OCI-LY7 (cell line): ENCODE measurements at regions not wholly inside any gene's neighbourhood (a gene's known extent, or its start where the extent isn't known, plus 50 kb on each side); places are given as distances from the start of the nearest gene placed in this dataset.

ENCODE experiments used
- BruUV-seq: library from RNA; stranded (reverse); fragments of 400-500 nt; replicated peaks from 2 replicates; lab custom pipeline; 2021; lab: Mats Ljungman, UMichigan
- CTCF ChIA-PET: fragments of 300-600 bp; sonication (Branson Sonifier 250); formaldehyde crosslinking; loops from one replicate; lab custom pipeline; 2022; ENCODE audit warnings: antibody characterized with exemption; ENCODE audit not compliant: unreplicated experiment; lab: Charles Lee
- POLR2A ChIA-PET: fragments of 300-600 bp; sonication (Branson Sonifier 250); formaldehyde crosslinking; loops from one replicate; lab custom pipeline; 2022; ENCODE audit warnings: antibody characterized with exemption; lab: Charles Lee
- DNase-seq: peaks from one replicate; pipeline ENCODE4 v3.0.0-alpha.2; 2015; ENCODE audit warnings: low spot score
- H2AFZ ChIP-seq: fragments of 200-600 bp; sonication (generic), shearing (Covaris generic); 2 replicates; pipeline ENCODE4 v1.6.1; 2014; ENCODE audit warnings: mild to moderate bottlenecking, antibody characterized with exemption, low read length, moderate library complexity
- H3K27ac ChIP-seq: fragments of 200-600 bp; sonication (generic); 2 replicates; pipeline ENCODE4 v1.5.1; 2014; ENCODE audit warnings: mixed run types, low read depth, mild to moderate bottlenecking, moderate library complexity, low read length, inconsistent platforms; ENCODE audit not compliant: poor library complexity, severe bottlenecking
- H3K36me3 ChIP-seq: fragments of 200-600 bp; sonication (generic); 2 replicates; pipeline ENCODE4 v1.6.1; 2014; ENCODE audit warnings: mild to moderate bottlenecking, antibody characterized with exemption, low read length, moderate library complexity, mixed read lengths; ENCODE audit not compliant: insufficient read depth
- H3K4me1 ChIP-seq: fragments of 200-600 bp; sonication (generic); 2 replicates; pipeline ENCODE4 v1.5.1; 2014; ENCODE audit warnings: mild to moderate bottlenecking, low read length; ENCODE audit not compliant: insufficient read depth, poor library complexity, severe bottlenecking
- H3K4me2 ChIP-seq: fragments of 200-600 bp; sonication (generic); 2 replicates; pipeline ENCODE4 v1.6.1; 2014; ENCODE audit warnings: mild to moderate bottlenecking, low read length
- H3K4me3 ChIP-seq: fragments of 200-600 bp; sonication (generic); 2 replicates; pipeline ENCODE4 v1.5.1; 2014; ENCODE audit warnings: mild to moderate bottlenecking, low read depth, low read length; ENCODE audit not compliant: poor library complexity, severe bottlenecking
- H3K79me2 ChIP-seq: fragments of 200-600 bp; sonication (generic); 2 replicates; pipeline ENCODE4 v1.6.1; 2016; ENCODE audit warnings: low read depth, mild to moderate bottlenecking, low read length, moderate library complexity, mixed read lengths; ENCODE audit not compliant: insufficient read depth
- H3K9me2 ChIP-seq: fragments of 200-600 bp; sonication (generic); 2 replicates; pipeline ENCODE4 v1.6.1; 2016; ENCODE audit warnings: mild to moderate bottlenecking, low read length, mixed read lengths; ENCODE audit not compliant: insufficient read depth
- H3K9me3 ChIP-seq: fragments of 200-600 bp; sonication (generic); 2 replicates; pipeline ENCODE4 v1.6.1; 2014; ENCODE audit warnings: mild to moderate bottlenecking, mixed run types, low read length, mixed read lengths
- H4K20me1 ChIP-seq: fragments of 200-600 bp; sonication (generic); 2 replicates; pipeline ENCODE4 v1.6.1; 2014; ENCODE audit warnings: mild to moderate bottlenecking, antibody characterized with exemption, low read length, moderate library complexity, mixed read lengths; ENCODE audit not compliant: insufficient read depth
- CTCF ChIP-seq: fragments of 200-600 bp; sonication (generic); conservative IDR thresholded peaks from 2 replicates; pipeline ENCODE4 v1.5.1; 2014; ENCODE audit warnings: mild to moderate bottlenecking, antibody characterized with exemption, low read length, moderate library complexity, mixed read lengths
- EZH2phosphoT487 ChIP-seq: fragments of 200-600 bp; sonication (generic); IDR thresholded peaks from 2 replicates; pipeline ENCODE4 v1.6.1; 2018; ENCODE audit warnings: low read depth, borderline replicate concordance, mild to moderate bottlenecking, mixed run types, antibody characterized with exemption, low read length, moderate library complexity, mixed read lengths
- intact Hi-C: fragments of 100-400 bp; cut with micrococcal nuclease; formaldehyde crosslinking; loops from one replicate; pipeline ENCODE4 v1.10.0; 2022; ENCODE audit not compliant: unreplicated experiment

GRCh38 chr22:47259049-47259448, 496.6 kb downstream of the TBC1D22A start:
- Histone ChIP-seq H3K27ac (no peak overlapping the region), H3K4me3 (no peak overlapping the region), H3K9me2 (no peaks in the 10 kb centered on the region), H2AFZ (no peak overlapping the region), H3K9me3 (no peaks in the 10 kb centered on the region), H3K36me3 (no peaks in the 10 kb centered on the region), H3K79me2 (no peaks in the 10 kb centered on the region), H4K20me1 (no peaks in the 10 kb centered on the region), H3K4me2 (no peak overlapping the region), H3K4me1 (no peaks in the 10 kb centered on the region)
- DNase-seq: no peak
- TF ChIP-seq CTCF: no peak
- no peak for TF ChIP-seq EZH2phosphoT487
- no TSS peak for BruUV-seq
- intact Hi-C loops: no loop called here
- CTCF ChIA-PET: no interaction called here
- POLR2A ChIA-PET: no interaction called here

GRCh38 chr22:47257976-47258375, 495.5 kb downstream of the TBC1D22A start:
- H3K9me2 ChIP-seq: no peaks in the 10 kb centered on the region
- CTCF ChIA-PET: no interaction called here
- no peak overlapping the region for H3K27ac ChIP-seq
- TF ChIP-seq EZH2phosphoT487 (no peak), CTCF (no peak)
- H3K4me3 ChIP-seq: no peak overlapping the region
- no peaks in the 10 kb centered on the region for H3K4me1 ChIP-seq
- DNase-seq: no peak
- intact Hi-C loops: no loop called here
- no peak overlapping the region for H3K4me2 ChIP-seq
- H2AFZ ChIP-seq: no peak overlapping the region
- no peaks in the 10 kb centered on the region for H3K79me2 ChIP-seq
- no peaks in the 10 kb centered on the region for H3K36me3 ChIP-seq
- no peaks in the 10 kb centered on the region for H4K20me1 ChIP-seq
- H3K9me3 ChIP-seq: no peaks in the 10 kb centered on the region
- POLR2A ChIA-PET: no interaction called here
- BruUV-seq: no TSS peak

- TF ChIP-seq CTCF (no peak), EZH2phosphoT487 (no peak)
- ChIA-PET POLR2A (no interaction called here), CTCF (no interaction called here)
- no peak for DNase-seq
- Histone ChIP-seq H3K4me3 (no peak overlapping the region), H3K4me1 (no peaks in the 10 kb centered on the region), H3K9me2 (no peaks in the 10 kb centered on the region), H2AFZ (no peak overlapping the region), H3K27ac (no peak overlapping the region), H3K79me2 (no peaks in the 10 kb centered on the region), H3K36me3 (no peaks in the 10 kb centered on the region), H3K4me2 (no peak overlapping the region), H4K20me1 (no peaks in the 10 kb centered on the region), H3K9me3 (no peaks in the 10 kb centered on the region)
- no TSS peak for BruUV-seq
- intact Hi-C loops: no loop called here
Measured at GRCh38 chr22:47257566-47257965, 495.1 kb downstream of the TBC1D22A start.
